DOHH2 (cell line): ENCODE measurements at regions not wholly inside any gene's neighbourhood (a gene's known extent, or its start where the extent isn't known, plus 50 kb on each side); places are given as distances from the start of the nearest gene placed in this dataset.

Source experiments
- H3F3A ChIP-seq: fragments of 200-600 bp; sonication (generic), shearing (Covaris generic); 2 replicates; pipeline ENCODE4 v1.6.0; 2016; ENCODE audit warnings: antibody characterized with exemption, mild to moderate bottlenecking; ENCODE audit not compliant: control insufficient read depth, insufficient read depth
- H3K27ac ChIP-seq: fragments of 200-600 bp; sonication (generic); 2 replicates; pipeline ENCODE4 v1.5.1; 2014; ENCODE audit warnings: low read depth, mild to moderate bottlenecking, low read length, moderate library complexity
- H3K27me3 ChIP-seq: fragments of 200-600 bp; sonication (generic); 2 replicates; pipeline ENCODE4 v1.6.1; 2014; ENCODE audit warnings: mild to moderate bottlenecking, low read length, mixed read lengths; ENCODE audit not compliant: control insufficient read depth
- H3K36me3 ChIP-seq: fragments of 200-600 bp; sonication (generic); 2 replicates; pipeline ENCODE4 v1.6.1; 2014; ENCODE audit warnings: mild to moderate bottlenecking, low read length, moderate library complexity, mixed read lengths; ENCODE audit not compliant: control insufficient read depth
- H3K4me1 ChIP-seq: fragments of 200-600 bp; sonication (generic); 2 replicates; pipeline ENCODE4 v1.6.1; 2014; ENCODE audit warnings: mild to moderate bottlenecking, low read length, mixed read lengths; ENCODE audit not compliant: control insufficient read depth
- H3K4me2 ChIP-seq: fragments of 200-600 bp; sonication (generic); 2 replicates; pipeline ENCODE4 v1.6.0; 2014; ENCODE audit warnings: mild to moderate bottlenecking, low read length, moderate library complexity
- H3K4me3 ChIP-seq: fragments of 200-600 bp; sonication (generic); 2 replicates; pipeline ENCODE4 v1.5.1; 2014; ENCODE audit warnings: mild to moderate bottlenecking, low read length, mixed read lengths
- H3K79me2 ChIP-seq: fragments of 200-600 bp; sonication (generic); 2 replicates; pipeline ENCODE4 v1.6.1; 2014; ENCODE audit warnings: mild to moderate bottlenecking, low read length, mixed read lengths; ENCODE audit not compliant: control insufficient read depth
- H3K9me2 ChIP-seq: fragments of 200-600 bp; sonication (generic); replicated peaks from 2 replicates; pipeline ENCODE4 v1.6.1; 2014; ENCODE audit warnings: mild to moderate bottlenecking, low read length, mixed read lengths; ENCODE audit not compliant: control insufficient read depth
- H3K9me3 ChIP-seq: fragments of 200-600 bp; sonication (generic); 2 replicates; pipeline ENCODE4 v1.6.1; 2014; ENCODE audit warnings: antibody characterized with exemption, low read length, mixed read lengths; ENCODE audit not compliant: control insufficient read depth, insufficient read depth
- H4K20me1 ChIP-seq: fragments of 200-600 bp; sonication (generic); 2 replicates; pipeline ENCODE4 v1.6.0; 2014; ENCODE audit warnings: low read depth, mild to moderate bottlenecking, antibody characterized with exemption, low read length, moderate library complexity; ENCODE audit not compliant: control insufficient read depth, insufficient read depth
- CTCF ChIP-seq: fragments of 200-600 bp; sonication (generic); IDR thresholded peaks from one replicate; pipeline ENCODE4 v1.5.1; 2014; ENCODE audit warnings: antibody characterized with exemption, mild to moderate bottlenecking, low read depth, low read length; ENCODE audit not compliant: poor library complexity, severe bottlenecking
- EZH2phosphoT487 ChIP-seq: fragments of 200-600 bp; sonication (generic); IDR thresholded peaks from 2 replicates; pipeline ENCODE4 v1.6.1; 2017; ENCODE audit warnings: borderline replicate concordance, mild to moderate bottlenecking, antibody characterized with exemption, low read length, moderate library complexity, mixed read lengths

GRCh38 chr4:12595489-12595888, 888.7 kb downstream of the RAB28 start:
- Histone ChIP-seq H3K9me2 (no peaks in the 10 kb centered on the region), H3F3A (no peaks in the 10 kb centered on the region), H3K79me2 (no peaks in the 10 kb centered on the region), H4K20me1 (no peaks in the 10 kb centered on the region), H3K27ac (no peak overlapping the region), H3K4me1 (no peaks in the 10 kb centered on the region), H3K4me3 (no peak overlapping the region), H3K9me3 (peaks cover 7% of the 10 kb centered on the region; the same call in 1 of the 2 replicates), H3K36me3 (no peaks in the 10 kb centered on the region), H3K27me3 (no peaks in the 10 kb centered on the region), H3K4me2 (no peak overlapping the region)
- TF ChIP-seq EZH2phosphoT487 (no peak), CTCF (no peak)

- Histone ChIP-seq H3K9me3 (no peaks in the 10 kb centered on the region), H3K4me1 (no peaks in the 10 kb centered on the region), H4K20me1 (no peaks in the 10 kb centered on the region), H3K9me2 (no peaks in the 10 kb centered on the region), H3K36me3 (no peaks in the 10 kb centered on the region), H3K27me3 (no peaks in the 10 kb centered on the region), H3K79me2 (no peaks in the 10 kb centered on the region), H3K27ac (no peak overlapping the region), H3K4me3 (no peak overlapping the region), H3F3A (no peaks in the 10 kb centered on the region), H3K4me2 (no peak overlapping the region)
- TF ChIP-seq EZH2phosphoT487, result no peak
- TF ChIP-seq CTCF, result no peak
Measured at GRCh38 chr4:12588582-12588981, 895.6 kb downstream of the RAB28 start.

- H3K27ac ChIP-seq, result no peak overlapping the region
- H3K27me3 ChIP-seq, result no peaks in the 10 kb centered on the region
- no peaks in the 10 kb centered on the region for H3K9me2 ChIP-seq
- H3K79me2 ChIP-seq, result no peaks in the 10 kb centered on the region
- H3F3A ChIP-seq, result no peaks in the 10 kb centered on the region
- no peaks in the 10 kb centered on the region for H3K4me1 ChIP-seq
- TF ChIP-seq CTCF, result no peak
- TF ChIP-seq EZH2phosphoT487, result no peak
- H3K4me2 ChIP-seq, result no peak overlapping the region
- H4K20me1 ChIP-seq, result no peaks in the 10 kb centered on the region
- no peaks in the 10 kb centered on the region for H3K9me3 ChIP-seq
- no peak overlapping the region for H3K4me3 ChIP-seq
- no peaks in the 10 kb centered on the region for H3K36me3 ChIP-seq
Measured at GRCh38 chr4:12586242-12587006, 897.7 kb downstream of the RAB28 start.
